ENCODE measurements at regions not wholly inside any gene's neighbourhood (a gene's known extent, or its start where the extent isn't known, plus 50 kb on each side); places are given as distances from the start of the nearest gene placed in this dataset.

DNA sequence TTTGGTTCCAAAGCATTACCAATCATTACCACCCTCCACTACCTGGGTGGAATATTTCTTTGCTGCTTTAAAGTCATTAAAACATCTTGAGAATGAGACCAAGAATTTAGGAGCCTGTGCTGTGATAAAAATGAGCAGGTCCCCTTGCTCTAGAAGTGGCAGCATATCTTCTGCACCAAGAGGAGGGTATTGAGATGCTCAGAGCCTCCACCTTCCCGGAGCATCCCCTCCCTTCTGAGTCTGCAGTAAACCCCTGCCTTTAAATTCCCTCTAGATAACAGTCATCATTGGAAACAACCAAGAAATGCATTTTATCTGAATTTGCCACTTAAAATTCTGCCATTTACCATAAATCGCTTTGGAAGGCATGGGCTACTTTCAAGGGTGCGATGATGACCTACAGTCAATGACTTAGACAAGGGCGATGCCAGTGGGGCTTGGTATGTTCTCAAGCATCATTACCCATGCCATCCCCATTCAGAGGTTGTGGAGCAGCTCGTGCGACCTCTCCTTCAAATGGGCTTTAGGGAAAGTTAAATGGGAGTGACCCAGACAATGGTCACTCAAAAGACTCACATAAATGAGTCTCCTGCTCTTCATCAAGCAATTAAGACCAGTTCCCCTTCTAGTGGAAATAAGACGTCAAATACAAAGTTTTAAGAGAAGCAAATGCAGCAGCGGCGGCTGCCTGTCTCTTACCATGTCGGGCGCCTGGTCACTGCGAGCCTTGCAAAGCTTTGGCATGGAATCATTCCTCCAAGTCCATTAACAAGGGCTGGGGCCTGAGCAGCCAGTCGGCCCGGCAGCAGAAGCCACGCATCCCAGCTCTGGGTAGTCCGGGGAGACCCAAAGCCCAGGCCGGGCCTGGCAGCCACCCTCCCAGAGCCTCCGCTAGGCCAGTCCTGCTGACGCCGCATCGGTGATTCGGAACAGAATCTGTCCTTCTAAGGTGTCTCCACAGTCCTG lies 334.5 kb downstream of the TMEM121 start:
- Histone ChIP-seq H3K27ac (no peak overlapping the region), H3K4me1 (no peaks in the 10 kb centered on the region), H3K4me3 (no peak overlapping the region), H3K27me3 (no peaks in the 10 kb centered on the region), H3K9me3 (no peaks in the 10 kb centered on the region), H3K36me3 (no peaks in the 10 kb centered on the region)
- DNase-seq (peak in 4 of 6 donors; percentile 5 to 39 (median 21)), FAIRE-seq (no peak), ATAC-seq (no peak)
- intact Hi-C loops (cut with DNase I) = no loop called here
- TF ChIP-seq, protein P1, sequence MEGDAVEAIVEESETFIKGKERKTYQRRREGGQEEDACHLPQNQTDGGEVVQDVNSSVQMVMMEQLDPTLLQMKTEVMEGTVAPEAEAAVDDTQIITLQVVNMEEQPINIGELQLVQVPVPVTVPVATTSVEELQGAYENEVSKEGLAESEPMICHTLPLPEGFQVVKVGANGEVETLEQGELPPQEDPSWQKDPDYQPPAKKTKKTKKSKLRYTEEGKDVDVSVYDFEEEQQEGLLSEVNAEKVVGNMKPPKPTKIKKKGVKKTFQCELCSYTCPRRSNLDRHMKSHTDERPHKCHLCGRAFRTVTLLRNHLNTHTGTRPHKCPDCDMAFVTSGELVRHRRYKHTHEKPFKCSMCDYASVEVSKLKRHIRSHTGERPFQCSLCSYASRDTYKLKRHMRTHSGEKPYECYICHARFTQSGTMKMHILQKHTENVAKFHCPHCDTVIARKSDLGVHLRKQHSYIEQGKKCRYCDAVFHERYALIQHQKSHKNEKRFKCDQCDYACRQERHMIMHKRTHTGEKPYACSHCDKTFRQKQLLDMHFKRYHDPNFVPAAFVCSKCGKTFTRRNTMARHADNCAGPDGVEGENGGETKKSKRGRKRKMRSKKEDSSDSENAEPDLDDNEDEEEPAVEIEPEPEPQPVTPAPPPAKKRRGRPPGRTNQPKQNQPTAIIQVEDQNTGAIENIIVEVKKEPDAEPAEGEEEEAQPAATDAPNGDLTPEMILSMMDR (IDR thresholded peaks at IDR 0.05) = no peak
- 72 to 81% methylated on average over 22 of the region's 22 CpGs for WGBS, 2 donors

DNA sequence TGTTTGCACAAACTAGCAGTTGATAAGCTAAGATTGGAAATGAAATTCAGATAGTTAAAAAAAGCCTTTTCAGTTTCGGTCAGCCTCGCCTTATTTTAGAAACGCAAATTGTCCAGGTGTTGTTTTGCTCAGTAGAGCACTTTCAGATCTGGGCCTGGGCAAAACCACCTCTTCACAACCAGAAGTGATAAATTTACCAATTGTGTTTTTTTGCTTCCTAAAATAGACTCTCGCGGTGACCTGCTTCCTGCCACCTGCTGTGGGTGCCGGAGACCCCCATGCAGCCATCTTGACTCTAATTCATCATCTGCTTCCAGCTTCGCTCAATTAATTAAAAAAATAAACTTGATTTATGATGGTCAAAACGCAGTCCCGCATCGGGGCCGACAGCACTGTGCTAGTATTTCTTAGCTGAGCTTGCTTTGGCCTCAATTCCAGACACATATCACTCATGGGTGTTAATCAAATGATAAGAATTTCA lies 335.6 kb downstream of the TMEM121 start:
- DNase-seq (peak in 1 of 6 donors; percentile 5), FAIRE-seq (no peak), ATAC-seq (no peak)
- Histone ChIP-seq H3K4me3 (no peak overlapping the region), H3K4me1 (no peaks in the 10 kb centered on the region), H3K36me3 (no peaks in the 10 kb centered on the region), H3K9me3 (no peaks in the 10 kb centered on the region), H3K27me3 (no peaks in the 10 kb centered on the region), H3K27ac (no peak overlapping the region)
- TF ChIP-seq, protein P1 (IDR thresholded peaks at IDR 0.05) = no peak
- intact Hi-C loops (cut with DNase I) = no loop called here
- WGBS, 2 donors = 52 to 64% methylated on average over 11 of the region's 11 CpGs

DNA sequence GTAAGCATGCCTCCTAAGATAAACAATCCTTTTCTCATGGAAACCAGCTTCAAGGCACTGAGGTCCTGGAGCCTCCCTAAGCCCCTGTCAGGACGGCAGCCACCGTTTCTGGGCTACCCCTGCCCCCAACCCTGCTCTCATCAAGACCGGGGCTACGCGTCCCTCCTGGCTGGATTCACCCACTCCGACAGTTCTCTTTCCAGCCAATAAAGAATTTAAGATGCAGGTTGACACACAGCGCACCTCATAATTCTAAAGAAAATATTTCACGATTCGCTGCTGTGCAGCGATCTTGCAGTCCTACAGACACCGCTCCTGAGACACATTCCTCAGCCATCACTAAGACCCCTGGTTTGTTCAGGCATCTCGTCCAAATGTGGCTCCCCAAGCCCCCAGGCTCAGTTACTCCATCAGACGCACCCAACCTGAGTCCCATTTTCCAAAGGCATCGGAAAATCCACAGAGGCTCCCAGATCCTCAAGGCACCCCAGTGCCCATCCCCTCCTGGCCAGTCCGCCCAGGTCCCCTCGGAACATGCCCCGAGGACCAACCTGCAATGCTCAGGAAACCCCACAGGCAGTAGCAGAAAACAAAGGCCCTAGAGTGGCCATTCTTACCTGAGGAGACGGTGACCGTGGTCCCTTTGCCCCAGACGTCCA lies 336.3 kb downstream of the TMEM121 start:
- FAIRE-seq (no peak), DNase-seq (peak in 3 of 6 donors; percentile 5 to 25 (median 20)), ATAC-seq (no peak)
- Histone ChIP-seq H3K27me3 (no peaks in the 10 kb centered on the region), H3K4me3 (no peak overlapping the region), H3K4me1 (no peaks in the 10 kb centered on the region), H3K36me3 (no peaks in the 10 kb centered on the region), H3K9me3 (no peaks in the 10 kb centered on the region), H3K27ac (no peak overlapping the region)
- TF ChIP-seq, protein P1 (IDR thresholded peaks at IDR 0.05) = no peak
- WGBS, 2 donors = 58 to 74% methylated on average over 20 of the region's 20 CpGs
- intact Hi-C loops (cut with DNase I) = no loop called here

DNA sequence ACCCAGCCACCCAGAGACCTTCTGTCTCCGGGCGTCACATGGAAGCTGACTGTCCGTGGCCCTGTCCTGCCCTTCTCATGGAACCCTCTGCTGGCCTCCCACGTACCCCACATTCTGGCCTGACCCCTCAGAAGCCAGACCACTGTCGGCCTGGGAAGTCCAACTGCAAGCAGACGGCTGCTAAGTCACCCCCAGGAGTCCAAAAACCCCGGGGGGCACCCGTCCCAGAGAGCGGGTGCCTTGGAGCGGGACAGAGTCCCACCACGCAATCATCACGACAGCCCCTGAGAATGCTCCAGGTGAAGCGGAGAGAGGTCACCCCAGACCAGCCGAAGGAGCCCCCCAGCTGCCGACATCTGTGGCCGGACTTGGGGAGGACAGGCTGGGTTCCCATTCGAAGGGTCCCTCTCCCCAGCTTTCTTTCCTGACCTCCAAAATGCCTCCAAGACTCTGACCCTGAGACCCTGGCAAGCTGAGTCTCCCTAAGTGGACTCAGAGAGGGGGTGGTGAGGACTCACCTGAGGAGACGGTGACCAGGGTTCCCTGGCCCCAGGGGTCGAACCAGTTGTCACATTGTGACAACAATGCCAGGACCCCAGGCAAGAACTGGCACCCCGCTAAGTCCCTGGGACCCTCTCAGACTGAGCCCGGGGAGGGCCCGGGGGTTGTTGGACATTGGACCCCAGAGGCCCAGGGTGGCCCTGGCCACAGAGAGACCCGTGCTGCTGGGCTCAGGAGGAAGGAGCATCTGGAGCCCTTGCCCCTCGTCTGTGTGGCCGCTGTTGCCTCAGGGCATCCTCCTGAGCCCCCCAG lies 337.1 kb downstream of the TMEM121 start:
- Histone ChIP-seq H3K27me3 (no peaks in the 10 kb centered on the region), H3K27ac (no peak overlapping the region), H3K36me3 (no peaks in the 10 kb centered on the region), H3K4me1 (no peaks in the 10 kb centered on the region), H3K4me3 (no peak overlapping the region), H3K9me3 (no peaks in the 10 kb centered on the region)
- TF ChIP-seq, protein P1 (IDR thresholded peaks at IDR 0.05) = no peak
- DNase-seq (peak in 5 of 6 donors; percentile 4 to 53 (median 9)), ATAC-seq (no peak), FAIRE-seq (no peak)
- WGBS, 2 donors = 60 to 81% methylated on average over 25 of the region's 25 CpGs
- intact Hi-C loops (cut with DNase I) = no loop called here
